ENCODE measurements at regions not wholly inside any gene's neighbourhood (a gene's known extent, or its start where the extent isn't known, plus 50 kb on each side); places are given as distances from the start of the nearest gene placed in this dataset.
"Not testable (repeated sequence)": the region's sequence is repeated elsewhere in the genome, so short reads cannot be mapped to it uniquely, and the experiment has no call there.

- no peak for DNase-seq (ENCODE audit: low read depth, low spot score)
Observed at GRCh38 chr2:7673101-7673500, 755.9 kb downstream of the RNF144A start.

DNA sequence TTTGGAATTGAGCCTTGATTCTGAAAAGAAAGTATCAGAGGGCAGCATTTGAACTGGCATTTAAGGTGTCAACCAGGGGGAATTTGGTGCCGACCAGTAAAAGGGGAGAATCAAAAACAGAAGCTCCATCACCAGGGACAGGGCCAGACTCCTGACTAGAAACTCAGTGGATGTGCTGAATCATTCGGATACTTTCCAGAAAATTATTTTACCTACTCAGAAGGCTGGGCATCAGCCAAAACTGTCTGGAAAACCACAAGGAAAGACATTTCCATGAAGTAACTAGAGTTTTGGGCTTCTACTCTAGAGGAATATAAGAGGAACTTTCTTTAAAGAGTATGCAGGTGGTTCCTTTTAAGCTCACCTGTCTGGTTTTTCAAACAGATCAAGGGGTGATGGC, 756.6 kb downstream of the RNF144A start:
- no peak for DNase-seq (ENCODE audit: low read depth, low spot score)

DNA sequence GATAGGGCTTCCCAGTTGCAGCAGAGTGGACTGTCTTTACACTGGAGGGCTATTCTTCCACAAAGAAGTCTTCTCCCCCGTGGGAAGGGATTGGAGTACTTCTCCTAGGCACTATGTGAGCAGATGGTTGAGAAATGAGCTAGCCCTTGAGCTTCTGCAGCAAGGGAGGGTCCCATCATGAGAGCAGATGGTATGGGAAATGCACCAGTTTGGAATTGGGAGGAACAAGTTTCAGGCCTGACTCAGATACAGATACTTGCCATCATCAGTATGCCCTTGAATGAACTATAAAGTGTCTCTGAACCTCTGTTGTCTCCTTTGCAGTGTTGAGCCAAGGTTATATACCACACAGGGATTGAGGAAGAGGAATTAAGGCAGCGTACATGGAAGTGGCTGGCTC, 757.4 kb downstream of the RNF144A start:
- DNase-seq (ENCODE audit: low read depth, low spot score), result no peak

- no peak for DNase-seq (ENCODE audit: low read depth, low spot score)
Observed at GRCh38 chr2:7676714-7677113, 759.5 kb downstream of the RNF144A start.

GRCh38 chr2:7681881-7682461, 764.8 kb downstream of the RNF144A start:
- DNase-seq (ENCODE audit: low read depth, low spot score), result no peak

GRCh38 chr2:7683196-7683595, 766.0 kb downstream of the RNF144A start:
- no peak for DNase-seq (ENCODE audit: low read depth, low spot score)

GRCh38 chr2:7683708-7684107, 766.5 kb downstream of the RNF144A start:
- no peak for DNase-seq (ENCODE audit: low read depth, low spot score)

- DNase-seq (ENCODE audit: low read depth, low spot score), result no peak
Observed at GRCh38 chr2:7685342-7686015, 768.3 kb downstream of the RNF144A start.

DNA sequence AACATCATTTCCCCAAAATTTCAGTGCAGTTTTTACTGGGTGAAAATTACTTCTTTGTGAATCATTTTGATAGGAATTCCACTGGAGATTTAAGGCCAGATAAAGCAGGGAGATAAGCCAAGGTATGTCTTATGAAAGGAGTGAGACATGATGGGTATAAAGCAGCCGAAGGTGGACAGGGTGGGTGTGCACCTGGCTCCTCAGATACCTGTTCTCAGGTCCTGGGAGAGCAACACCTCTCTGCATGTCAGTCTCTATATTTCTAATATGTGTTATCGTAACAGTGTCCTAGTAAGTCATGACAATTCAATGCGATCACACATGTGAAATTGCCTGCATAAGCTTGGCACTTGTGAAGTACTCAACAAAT, 768.8 kb downstream of the RNF144A start:
- DNase-seq (ENCODE audit: low read depth, low spot score), result no peak

GRCh38 chr2:7691961-7692656, 774.9 kb downstream of the RNF144A start:
- no peak for DNase-seq (ENCODE audit: low read depth, low spot score)

GRCh38 chr2:7692657-7693161, 775.5 kb downstream of the RNF144A start:
- no peak for DNase-seq (ENCODE audit: low read depth, low spot score)

DNA sequence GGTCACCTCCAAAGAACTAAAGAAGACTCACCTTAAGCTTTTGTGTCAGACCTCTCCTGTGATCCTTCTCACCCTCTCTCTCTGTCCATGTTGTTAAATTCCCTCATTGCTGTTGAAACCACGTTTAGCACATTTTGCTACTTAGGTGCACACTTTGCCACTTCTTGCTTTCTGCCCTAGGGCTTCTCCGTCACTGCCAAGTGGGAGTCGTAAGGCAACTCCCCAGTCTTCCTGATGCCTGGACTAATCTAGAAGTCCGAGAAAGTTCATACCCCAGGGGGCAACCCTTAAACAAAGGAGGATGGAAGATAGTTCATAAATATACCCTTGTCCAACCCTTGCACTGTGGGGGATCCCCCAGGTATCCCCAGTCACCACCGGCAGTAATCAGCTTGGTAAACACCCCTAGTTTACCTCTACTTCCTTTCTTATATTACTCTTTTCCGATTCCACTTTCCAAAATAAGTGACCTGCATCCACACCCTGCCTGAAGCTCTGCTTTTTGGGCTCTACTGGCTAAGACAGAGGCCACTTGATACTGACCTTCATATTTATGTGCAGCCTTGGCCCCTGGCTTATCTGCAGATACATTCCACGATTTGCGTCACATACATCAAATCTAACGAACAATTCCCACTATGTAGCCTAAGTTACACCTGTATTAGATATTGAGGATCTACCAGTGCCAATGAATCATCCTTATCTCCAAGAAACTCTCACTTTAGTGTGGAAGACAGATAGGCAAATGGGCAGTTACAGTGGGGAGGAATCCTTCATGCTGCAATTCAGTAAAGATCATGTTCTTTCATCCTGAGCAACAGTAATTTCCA, 776.2 kb downstream of the RNF144A start:
- no peak for DNase-seq (ENCODE audit: low read depth, low spot score)

- no peak for DNase-seq (ENCODE audit: low read depth, low spot score)
Observed at GRCh38 chr2:7694076-7694985, 777.1 kb downstream of the RNF144A start.

DNA sequence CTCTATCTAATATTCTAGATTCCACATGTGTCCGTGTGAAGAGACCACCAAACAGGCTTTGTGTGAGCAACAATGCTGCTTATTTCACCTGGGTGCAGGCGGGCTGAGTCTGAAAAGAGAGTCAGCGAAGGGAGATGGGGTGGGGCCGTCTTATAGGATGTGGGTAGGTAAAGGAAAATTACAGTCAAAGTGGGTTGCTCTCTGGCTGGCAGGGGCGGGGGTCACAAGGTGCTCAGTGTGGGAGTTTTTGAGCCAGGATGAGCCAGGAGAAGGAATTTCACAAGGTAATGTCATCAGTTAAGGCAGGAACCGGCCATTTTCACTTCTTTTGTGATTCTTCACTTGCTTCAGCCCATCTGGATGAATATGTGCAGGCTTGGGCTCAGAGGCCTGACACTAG, 779.3 kb downstream of the RNF144A start:
- not testable (repeated sequence) for DNase-seq (ENCODE audit: low read depth, low spot score)

GRCh38 chr2:7697052-7697451, 779.8 kb downstream of the RNF144A start:
- no peak for DNase-seq (ENCODE audit: low read depth, low spot score)

GRCh38 chr2:7701791-7702190, 784.6 kb downstream of the RNF144A start:
- DNase-seq (ENCODE audit: low read depth, low spot score), result no peak

GRCh38 chr2:7703048-7703447, 785.8 kb downstream of the RNF144A start:
- DNase-seq (ENCODE audit: low read depth, low spot score), result no peak

GRCh38 chr2:7703543-7704144, 786.4 kb downstream of the RNF144A start:
- DNase-seq (ENCODE audit: low read depth, low spot score), result no peak

GRCh38 chr2:7704296-7704865, 787.2 kb downstream of the RNF144A start:
- DNase-seq (ENCODE audit: low read depth, low spot score), result no peak

GRCh38 chr2:7706791-7707190, 789.6 kb downstream of the RNF144A start:
- DNase-seq (ENCODE audit: low read depth, low spot score), result no peak

All from activated naive CD8-positive, alpha-beta T cell treated with anti-CD3 and anti-CD28 coated beads, Interleukin-2, amount 50 U/mL, for 16 hours (primary cell).